HEK293 (cell line): ENCODE measurements at regions not wholly inside any gene's neighbourhood (a gene's known extent, or its start where the extent isn't known, plus 50 kb on each side); places are given as distances from the start of the nearest gene placed in this dataset.

Experiments
- BCL11B ChIP-seq: fragments of 450-650 bp; formaldehyde crosslinking; IDR thresholded peaks from 2 replicates; pipeline ENCODE4 v1.5.1; 2016; ENCODE audit warnings: low read depth, missing biosample characterization, missing genetic modification characterization
- REPIN1 ChIP-seq: fragments of 450-650 bp; formaldehyde crosslinking; IDR thresholded peaks from 2 replicates; pipeline ENCODE4 v1.5.1; 2017; ENCODE audit warnings: missing biosample characterization, missing genetic modification characterization, low read depth
- ZNF211 ChIP-seq: fragments of 450-650 bp; formaldehyde crosslinking; IDR thresholded peaks from 2 replicates; pipeline ENCODE4 v1.5.1; 2016; ENCODE audit warnings: low read depth, missing biosample characterization, missing genetic modification characterization
- TF ChIP-seq, protein P1 (sequence below): fragments of 450-650 bp; formaldehyde crosslinking; IDR thresholded peaks from 2 replicates; pipeline ENCODE4 v1.5.1; 2016; ENCODE audit warnings: missing biosample characterization, missing genetic modification characterization

DNA sequence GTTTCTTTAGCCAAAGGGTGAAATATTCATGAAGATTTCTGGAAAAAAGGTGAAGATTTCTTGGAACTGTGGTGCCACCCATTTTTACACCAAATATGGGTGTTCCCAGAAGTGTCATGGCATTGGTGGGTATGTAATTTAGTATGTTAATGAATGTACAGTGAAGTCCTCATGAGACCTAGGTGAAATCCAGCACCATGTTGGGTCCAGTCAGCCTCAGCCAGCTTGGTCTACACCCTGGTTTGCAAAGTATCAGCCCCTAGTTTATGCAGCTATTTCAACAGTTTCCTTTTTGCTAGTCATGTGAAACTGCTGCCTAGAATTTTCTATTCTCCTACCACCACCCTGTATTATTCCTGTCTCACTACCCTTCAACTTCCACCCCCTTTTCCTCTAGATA, 63.1 kb upstream of the CXADR start:
- no peak for TF ChIP-seq REPIN1 (tag by site-specific recombination)
- TF ChIP-seq BCL11B (tag by site-specific recombination): no peak
- TF ChIP-seq ZNF211 (tag by site-specific recombination): no peak
- TF ChIP-seq, protein P1, sequence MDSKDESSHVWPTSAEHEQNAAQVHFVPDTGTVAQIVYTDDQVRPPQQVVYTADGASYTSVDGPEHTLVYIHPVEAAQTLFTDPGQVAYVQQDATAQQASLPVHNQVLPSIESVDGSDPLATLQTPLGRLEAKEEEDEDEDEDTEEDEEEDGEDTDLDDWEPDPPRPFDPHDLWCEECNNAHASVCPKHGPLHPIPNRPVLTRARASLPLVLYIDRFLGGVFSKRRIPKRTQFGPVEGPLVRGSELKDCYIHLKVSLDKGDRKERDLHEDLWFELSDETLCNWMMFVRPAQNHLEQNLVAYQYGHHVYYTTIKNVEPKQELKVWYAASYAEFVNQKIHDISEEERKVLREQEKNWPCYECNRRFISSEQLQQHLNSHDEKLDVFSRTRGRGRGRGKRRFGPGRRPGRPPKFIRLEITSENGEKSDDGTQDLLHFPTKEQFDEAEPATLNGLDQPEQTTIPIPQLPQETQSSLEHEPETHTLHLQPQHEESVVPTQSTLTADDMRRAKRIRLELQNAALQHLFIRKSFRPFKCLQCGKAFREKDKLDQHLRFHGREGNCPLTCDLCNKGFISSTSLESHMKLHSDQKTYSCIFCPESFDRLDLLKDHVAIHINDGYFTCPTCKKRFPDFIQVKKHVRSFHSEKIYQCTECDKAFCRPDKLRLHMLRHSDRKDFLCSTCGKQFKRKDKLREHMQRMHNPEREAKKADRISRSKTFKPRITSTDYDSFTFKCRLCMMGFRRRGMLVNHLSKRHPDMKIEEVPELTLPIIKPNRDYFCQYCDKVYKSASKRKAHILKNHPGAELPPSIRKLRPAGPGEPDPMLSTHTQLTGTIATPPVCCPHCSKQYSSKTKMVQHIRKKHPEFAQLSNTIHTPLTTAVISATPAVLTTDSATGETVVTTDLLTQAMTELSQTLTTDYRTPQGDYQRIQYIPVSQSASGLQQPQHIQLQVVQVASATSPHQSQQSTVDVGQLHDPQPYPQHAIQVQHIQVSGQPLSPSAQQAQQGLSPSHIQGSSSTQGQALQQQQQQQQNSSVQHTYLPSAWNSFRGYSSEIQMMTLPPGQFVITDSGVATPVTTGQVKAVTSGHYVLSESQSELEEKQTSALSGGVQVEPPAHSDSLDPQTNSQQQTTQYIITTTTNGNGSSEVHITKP (tag by site-specific recombination): no peak
